Heart right ventricle (tissue), 16 donors: ENCODE measurements at regions not wholly inside any gene's neighbourhood (a gene's known extent, or its start where the extent isn't known, plus 50 kb on each side); places are given as distances from the start of the nearest gene placed in this dataset.

ENCODE experiments used
- ATAC-seq, 8 donors: fragments of 200-7000 bp; cut with Tn5 transposase; one replicate each; pipeline ENCODE4 v1.9.1; 2020; ENCODE audit warnings: mild to moderate bottlenecking in 8 of 8, moderate library complexity in 8 of 8, moderate number of reproducible peaks in 1 of 8
- DNase-seq, 2 donors: peaks; one replicate each; pipeline ENCODE4 v3.0.0-alpha.2; 2020
- H3K27ac ChIP-seq, 10 donors: fragments of 200-600 bp; sonication (generic) in 2 of 10; one replicate each; pipeline versions ENCODE4 v1.5.0 to v1.8.0; 2020 to 2022; ENCODE audit warnings: mild to moderate bottlenecking in 3 of 10
- H3K27me3 ChIP-seq, 7 donors: fragments of 200-600 bp; one replicate each; pipeline ENCODE4 v1.8.0; 2021 to 2022; ENCODE audit warnings: mild to moderate bottlenecking in 2 of 7
- H3K36me3 ChIP-seq, 9 donors: fragments of 200-600 bp; sonication (generic) in 1 of 9; one replicate each; pipeline versions ENCODE4 v1.5.0 to v1.8.0; 2020 to 2022; ENCODE audit warnings: mild to moderate bottlenecking in 2 of 9
- H3K4me1 ChIP-seq, 9 donors: fragments of 200-600 bp; sonication (generic) in 1 of 9; one replicate each; pipeline versions ENCODE4 v1.5.0 to v1.8.0; 2020 to 2022; ENCODE audit warnings: mild to moderate bottlenecking in 4 of 9
- H3K4me3 ChIP-seq, 10 donors: fragments of 200-600 bp; sonication (generic) in 2 of 10; one replicate each; pipeline versions ENCODE4 v1.5.0 to v1.8.0; 2020 to 2022; ENCODE audit warnings: mild to moderate bottlenecking in 7 of 10, moderate library complexity in 2 of 10
- H3K9me3 ChIP-seq, 11 donors: fragments of 200-600 bp in 10 of 11; sonication (generic) in 2 of 11; one replicate each; pipeline versions ENCODE4 v1.5.0 to v1.8.0; 2013 to 2022; ENCODE audit warnings: mild to moderate bottlenecking in 2 of 11, control low read depth in 1 of 11, moderate library complexity in 1 of 11
- WGBS, 2 donors: extraction: QIAGEN DNeasy Blood & Tissue Kit; methylation state at CpG; one replicate each; pipeline ENCODE4 v1.1.7; 2013; ENCODE audit warnings: inconsistent platforms in 1 of 2; 5-methylcytosine and 5-hydroxymethylcytosine counted together
- intact Hi-C, 10 donors: fragments of 100-400 bp; cut with DNase I; formaldehyde crosslinking; loops; one replicate each; pipeline versions ENCODE4 v1.11.1 to v1.14.2; 2022
- TF ChIP-seq, protein P1 (sequence below), 9 donors: fragments of 200-600 bp; sonication (generic) in 2 of 9; IDR thresholded peaks; one replicate each; pipeline versions ENCODE4 v1.5.0 to v1.8.0; 2021 to 2022; ENCODE audit warnings: antibody characterized with exemption in 9 of 9, mild to moderate bottlenecking in 5 of 9, moderate library complexity in 1 of 9
- donor health status: Arrhythmogenic right ventricular cardiomyopathy.
- donor health status: ischemic (EF 13 %, LVEDD 7.1; RV severe dilation, severe dysfunction).
- donor health status: healthy with polysubstance abuse.
- donor health status: DM: no; HTN: yes; CAD: no.
- donor health status: DM: no; HTN: no; CAD: no.
- donor health status: ischemic (EF 25% LVEDD 6.9; RV normal size, moderate dysfunction).
- donor health status: ischemic (EF 25% LVEDD 5.7; RV mildly dilated, moderate dysfunction).
- donor health status: healthy.
- donor health status: DM: yes; HTN: yes; CAD: no.
- donor health status: Ischemic cardiomyopathy.
- donor health status: ischemic (EF 35%, LVEDD 5.7; RV mildly dilated, moderate dysfunction).
- donor health status: nonischemic (EF 11% LVEDD 7.7; RV severe dilation, severe dysfunction).
- donor health status: DM: yes; HTN: yes; CAD: no.
- donor health status: PGD.
- donor health status: ischemic (EF 29% LVEDD 5.4; RV normal size, mild dysfunction).
- donor health status: nonischemic (EF 23%, LVEDD 6.1; RV moderate dilation, normal function).

DNA sequence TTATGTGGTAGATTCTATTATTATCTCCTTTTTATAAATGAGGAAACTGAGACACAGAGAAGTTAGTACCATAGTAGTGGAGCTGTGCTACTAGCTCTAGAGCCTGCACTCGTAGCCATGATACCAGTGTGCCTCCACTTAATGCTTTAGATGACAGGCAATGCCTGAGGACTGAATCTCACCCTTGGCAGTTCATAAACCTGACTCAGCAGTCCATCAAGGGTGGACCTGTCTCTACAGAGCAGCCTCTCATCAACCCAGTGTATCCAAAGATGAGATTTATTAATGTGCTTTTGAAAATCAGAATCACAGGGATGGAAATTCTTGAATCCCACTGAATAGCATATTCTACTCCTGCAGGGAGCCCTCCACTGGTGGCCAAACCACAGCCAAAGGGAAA, 483.2 kb upstream of the DIPK2B start:
- WGBS, 2 donors: 55 to 57% methylated on average over 1 of the region's 1 CpG
- DNase-seq (no peak), ATAC-seq (no peak)
- Histone ChIP-seq H3K27ac (no peak overlapping the region), H3K36me3 (no peaks in the 10 kb centered on the region), H3K4me1 (no peaks in the 10 kb centered on the region), H3K9me3 (no peaks in the 10 kb centered on the region), H3K4me3 (no peak overlapping the region), H3K27me3 (peaks cover 0 to 29% (median 0%) of the 10 kb centered on the region in 7 donors)
- TF ChIP-seq, protein P1, sequence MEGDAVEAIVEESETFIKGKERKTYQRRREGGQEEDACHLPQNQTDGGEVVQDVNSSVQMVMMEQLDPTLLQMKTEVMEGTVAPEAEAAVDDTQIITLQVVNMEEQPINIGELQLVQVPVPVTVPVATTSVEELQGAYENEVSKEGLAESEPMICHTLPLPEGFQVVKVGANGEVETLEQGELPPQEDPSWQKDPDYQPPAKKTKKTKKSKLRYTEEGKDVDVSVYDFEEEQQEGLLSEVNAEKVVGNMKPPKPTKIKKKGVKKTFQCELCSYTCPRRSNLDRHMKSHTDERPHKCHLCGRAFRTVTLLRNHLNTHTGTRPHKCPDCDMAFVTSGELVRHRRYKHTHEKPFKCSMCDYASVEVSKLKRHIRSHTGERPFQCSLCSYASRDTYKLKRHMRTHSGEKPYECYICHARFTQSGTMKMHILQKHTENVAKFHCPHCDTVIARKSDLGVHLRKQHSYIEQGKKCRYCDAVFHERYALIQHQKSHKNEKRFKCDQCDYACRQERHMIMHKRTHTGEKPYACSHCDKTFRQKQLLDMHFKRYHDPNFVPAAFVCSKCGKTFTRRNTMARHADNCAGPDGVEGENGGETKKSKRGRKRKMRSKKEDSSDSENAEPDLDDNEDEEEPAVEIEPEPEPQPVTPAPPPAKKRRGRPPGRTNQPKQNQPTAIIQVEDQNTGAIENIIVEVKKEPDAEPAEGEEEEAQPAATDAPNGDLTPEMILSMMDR (IDR thresholded peaks at IDR 0.05): no peak
- intact Hi-C loops: no loop called here

DNA sequence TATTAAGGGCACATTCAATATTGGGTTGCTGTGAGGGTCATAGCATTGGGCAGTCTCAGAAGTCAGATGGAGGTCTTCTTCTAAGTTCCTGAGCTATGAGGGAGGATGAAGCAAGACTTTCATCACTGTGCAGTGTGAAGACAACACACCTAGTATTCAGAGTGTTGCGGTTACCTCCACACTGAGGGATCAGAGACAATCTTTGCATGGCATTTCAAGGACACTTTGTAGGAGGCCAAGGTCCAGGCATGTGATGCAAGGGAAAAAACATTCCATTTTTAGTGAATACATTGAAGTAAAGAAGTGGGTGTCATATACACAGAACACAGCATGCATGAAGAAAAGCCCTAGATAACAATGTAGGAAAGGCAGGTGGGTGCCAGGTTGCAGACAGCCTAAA, 481.2 kb upstream of the DIPK2B start:
- Histone ChIP-seq H3K4me1 (no peaks in the 10 kb centered on the region), H3K27me3 (peaks cover 0 to 29% (median 0%) of the 10 kb centered on the region in 7 donors), H3K27ac (no peak overlapping the region), H3K4me3 (no peak overlapping the region), H3K9me3 (no peaks in the 10 kb centered on the region), H3K36me3 (no peaks in the 10 kb centered on the region)
- ATAC-seq: no peak
- TF ChIP-seq, protein P1 (IDR thresholded peaks at IDR 0.05): no peak
- WGBS, 2 donors: 96 to 100% methylated on average over 1 of the region's 1 CpG
- intact Hi-C loops: no loop called here
- DNase-seq: no peak

DNA sequence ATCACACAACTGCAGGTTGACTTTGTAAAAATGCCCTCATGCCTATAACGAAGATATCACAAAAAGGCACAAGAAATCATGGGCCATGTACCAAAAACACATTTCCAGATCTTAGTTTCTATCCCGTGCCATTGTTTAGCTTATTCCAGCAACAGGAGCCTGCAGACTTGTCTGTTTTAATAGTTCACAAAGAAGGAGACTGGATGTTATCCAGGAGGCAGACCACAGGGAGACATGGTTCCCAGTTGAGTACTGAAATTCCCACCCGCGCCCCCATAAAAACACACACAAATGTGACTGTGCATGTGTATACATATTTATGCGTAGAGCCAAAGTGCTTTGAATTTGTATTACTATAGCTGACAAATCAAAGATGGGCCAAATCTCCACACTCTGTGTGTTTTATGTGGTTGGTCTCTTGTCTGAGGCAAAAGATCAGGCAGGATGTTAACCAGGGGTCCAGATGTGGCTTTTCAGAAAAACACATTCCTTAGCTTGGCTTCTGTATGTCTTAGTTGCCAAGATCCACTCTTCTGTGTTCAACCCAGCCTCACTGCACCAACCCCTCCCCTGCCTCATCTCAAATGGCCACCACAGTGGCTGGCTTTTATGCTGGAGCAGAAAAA, 469.2 kb upstream of the DIPK2B start:
- H3K27ac ChIP-seq: no peak overlapping the region
- TF ChIP-seq, protein P1 (IDR thresholded peaks at IDR 0.05): no peak
- intact Hi-C loops: no loop called here
- ATAC-seq (no peak), DNase-seq (no peak)
- H3K9me3 ChIP-seq: no peaks in the 10 kb centered on the region
- no peak overlapping the region for H3K4me3 ChIP-seq
- 76 to 77% methylated on average over 5 of the region's 5 CpGs for WGBS, 2 donors
- H3K4me1 ChIP-seq: no peaks in the 10 kb centered on the region
- H3K27me3 ChIP-seq: peaks cover 0 to 59% (median 0%) of the 10 kb centered on the region in 7 donors
- H3K36me3 ChIP-seq: no peaks in the 10 kb centered on the region

DNA sequence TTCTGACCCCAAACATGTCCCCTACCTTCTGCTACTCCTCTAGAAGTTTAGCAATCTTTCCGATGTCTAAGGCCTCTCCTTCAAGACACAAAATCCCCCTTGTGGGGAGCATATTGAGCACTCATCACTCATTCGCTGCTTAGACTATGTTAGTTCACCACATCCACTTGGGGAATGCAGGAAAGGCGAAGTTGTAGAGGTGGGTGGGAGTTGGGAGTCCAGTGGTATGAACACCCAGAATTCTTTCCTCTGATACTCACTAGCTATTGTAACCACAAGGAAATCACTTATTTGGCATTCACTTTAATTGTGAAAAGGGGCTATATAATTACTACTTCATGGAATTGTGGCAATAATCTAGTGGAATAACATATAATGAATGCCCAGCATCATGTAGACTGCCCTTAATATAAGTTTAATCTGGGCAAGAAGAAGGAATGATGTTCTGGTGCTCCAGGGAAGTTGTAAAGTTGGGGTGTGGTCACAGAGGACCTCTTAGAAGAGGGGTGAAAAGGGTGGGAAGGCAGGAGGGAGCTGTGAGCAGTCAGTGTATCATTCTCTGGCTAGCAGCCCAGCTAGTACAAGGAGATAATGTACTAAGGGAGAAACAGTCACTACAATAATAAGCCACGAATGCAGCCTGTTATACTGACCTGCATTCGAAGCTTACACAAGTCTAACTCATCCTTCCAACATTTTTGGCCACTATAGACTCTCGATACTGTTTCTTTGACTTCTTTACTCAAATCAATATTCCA, 468.2 kb upstream of the DIPK2B start:
- Histone ChIP-seq H3K9me3 (no peaks in the 10 kb centered on the region), H3K4me3 (no peak overlapping the region), H3K27ac (no peak overlapping the region), H3K27me3 (peaks cover 0 to 58% (median 0%) of the 10 kb centered on the region in 7 donors), H3K36me3 (no peaks in the 10 kb centered on the region), H3K4me1 (no peaks in the 10 kb centered on the region)
- 62 to 74% methylated on average over 6 of the region's 6 CpGs for WGBS, 2 donors
- DNase-seq (no peak), ATAC-seq (no peak)
- intact Hi-C loops: no loop called here
- TF ChIP-seq, protein P1 (IDR thresholded peaks at IDR 0.05): no peak
